ENCODE measurements at regions not wholly inside any gene's neighbourhood (a gene's known extent, or its start where the extent isn't known, plus 50 kb on each side); places are given as distances from the start of the nearest gene placed in this dataset.

GRCh38 chr11:115843111-115843510, 338.9 kb upstream of the CADM1 start:
- H3K4me3 ChIP-seq: no peak overlapping the region
- H3K27me3 ChIP-seq: no peaks in the 10 kb centered on the region
- H3K9me3 ChIP-seq: no peaks in the 10 kb centered on the region
- H3K36me3 ChIP-seq: no peaks in the 10 kb centered on the region
- peaks cover 0 to 11% (median 0%) of the 10 kb centered on the region in 4 donors for H3K4me1 ChIP-seq
- no peak for TF ChIP-seq CTCF (IDR thresholded peaks at IDR 0.05)
- no peak for TF ChIP-seq POLR2A (IDR thresholded peaks at IDR 0.05)
- DNase-seq: no peak
- H3K27ac ChIP-seq: no peak overlapping the region

- DNase-seq: no peak
- no peaks in the 10 kb centered on the region for H3K4me1 ChIP-seq
- H3K36me3 ChIP-seq: no peaks in the 10 kb centered on the region
- H3K27me3 ChIP-seq: no peaks in the 10 kb centered on the region
- H3K9me3 ChIP-seq: no peaks in the 10 kb centered on the region
- no peak overlapping the region for H3K27ac ChIP-seq
- no peak for TF ChIP-seq POLR2A (IDR thresholded peaks at IDR 0.05)
- no peak overlapping the region for H3K4me3 ChIP-seq
Observed at GRCh38 chr11:115820026-115820425, 315.8 kb upstream of the CADM1 start.

GRCh38 chr11:115819014-115819413, 314.8 kb upstream of the CADM1 start:
- H3K4me1 ChIP-seq: no peaks in the 10 kb centered on the region
- no peak for TF ChIP-seq POLR2A (IDR thresholded peaks at IDR 0.05)
- TF ChIP-seq CTCF (IDR thresholded peaks at IDR 0.05): no peak
- H3K36me3 ChIP-seq: no peaks in the 10 kb centered on the region
- no peak for DNase-seq
- no peak overlapping the region for H3K27ac ChIP-seq
- H3K4me3 ChIP-seq: no peak overlapping the region
- H3K27me3 ChIP-seq: no peaks in the 10 kb centered on the region
- no peaks in the 10 kb centered on the region for H3K9me3 ChIP-seq

- Histone ChIP-seq H3K4me1 (no peaks in the 10 kb centered on the region), H3K36me3 (no peaks in the 10 kb centered on the region), H3K4me3 (no peak overlapping the region), H3K9me3 (no peaks in the 10 kb centered on the region), H3K27ac (no peak overlapping the region), H3K27me3 (no peaks in the 10 kb centered on the region)
- TF ChIP-seq CTCF (IDR thresholded peaks at IDR 0.05): no peak
- TF ChIP-seq POLR2A (IDR thresholded peaks at IDR 0.05): no peak
- no peak for DNase-seq
Observed at GRCh38 chr11:115817844-115818468, 313.7 kb upstream of the CADM1 start.

- Histone ChIP-seq H3K27me3 (no peaks in the 10 kb centered on the region), H3K4me3 (no peak overlapping the region), H3K9me3 (peaks cover 0 to 19% (median 3%) of the 10 kb centered on the region in 4 donors), H3K36me3 (no peaks in the 10 kb centered on the region), H3K27ac (no peak overlapping the region), H3K4me1 (no peaks in the 10 kb centered on the region)
- TF ChIP-seq POLR2A (IDR thresholded peaks at IDR 0.05) (no peak), CTCF (IDR thresholded peaks at IDR 0.05) (no peak)
- DNase-seq: no peak
Observed at GRCh38 chr11:115808351-115808940, 304.2 kb upstream of the CADM1 start.

GRCh38 chr11:115806056-115806455, 301.8 kb upstream of the CADM1 start:
- Histone ChIP-seq H3K4me3 (no peak overlapping the region), H3K9me3 (peaks cover 0 to 19% (median 3%) of the 10 kb centered on the region in 4 donors), H3K4me1 (no peaks in the 10 kb centered on the region), H3K36me3 (no peaks in the 10 kb centered on the region), H3K27me3 (no peaks in the 10 kb centered on the region), H3K27ac (no peak overlapping the region)
- TF ChIP-seq CTCF (IDR thresholded peaks at IDR 0.05) (no peak), POLR2A (IDR thresholded peaks at IDR 0.05) (no peak)
- DNase-seq: no peak
